GM12878 (cell line): ENCODE measurements at regions not wholly inside any gene's neighbourhood (a gene's known extent, or its start where the extent isn't known, plus 50 kb on each side); places are given as distances from the start of the nearest gene placed in this dataset.

Experiments
- ATAC-seq: fragments of 200-7000 bp; cut with Tn5 transposase; 3 replicates; pipeline ENCODE4 v1.9.1; 2020; ENCODE audit warnings: mild to moderate bottlenecking, moderate library complexity
- BruUV-seq: library from RNA; stranded (reverse); fragments of 400-500 nt; replicated peaks from 2 replicates; lab custom pipeline; 2021; lab: Mats Ljungman, UMichigan
- CTCF ChIA-PET: fragments of 300-600 bp; sonication (Branson Sonifier 250); formaldehyde crosslinking; extraction: SDS; loops from one replicate; lab custom pipeline; 2021; ENCODE audit warnings: inconsistent platforms; lab: Yijun Ruan, JAX
- POLR2A ChIA-PET: fragments of 350-600 bp; formaldehyde crosslinking; extraction: SDS; loops from one replicate; lab custom pipeline; 2021; ENCODE audit warnings: inconsistent platforms; lab: Charles Lee
- RAD21 ChIA-PET: fragments of 300-600 bp; sonication (Branson Sonifier 250); formaldehyde crosslinking; loops from one replicate; lab custom pipeline; 2023; ENCODE audit warnings: antibody characterized with exemption; ENCODE audit not compliant: unreplicated experiment; lab: Charles Lee
- SMC1A ChIA-PET: fragments of 300-600 bp; sonication (Branson Sonifier 250); formaldehyde crosslinking; loops from one replicate; lab custom pipeline; 2023; ENCODE audit not compliant: unreplicated experiment, uncharacterized antibody; lab: Charles Lee
- DNase-seq: peaks from one replicate; pipeline ENCODE4 v3.0.0-alpha.2; 2011; ENCODE audit warnings: low read depth, low spot score
- FAIRE-seq: peaks from 3 replicates; lab custom pipeline; 2011; peaks lifted over from hg19 to GRCh38; lab: Jason Lieb, UNC
- H2AFZ ChIP-seq: 2 replicates; pipeline ENCODE4 v1.6.0; 2011; ENCODE audit warnings: low read depth, low read length, control low read depth; ENCODE audit not compliant: control insufficient read depth
- H3K27ac ChIP-seq: 2 replicates; pipeline ENCODE4 v1.5.1; 2011; ENCODE audit warnings: control low read depth; ENCODE audit not compliant: control insufficient read depth, insufficient read depth
- H3K27me3 ChIP-seq, 2 experiments: replicated peaks in 1 of 2; 2 replicates each; pipeline versions ENCODE4 v1.6.0 to v1.6.1; 2011; ENCODE audit warnings: low read length in 1 of 2; ENCODE audit not compliant: control insufficient read depth in 2 of 2, insufficient read depth in 2 of 2
- H3K36me3 ChIP-seq, 2 experiments: 2 replicates each; pipeline ENCODE4 v1.5.1; 2011; ENCODE audit warnings: low read length in 1 of 2; ENCODE audit not compliant: control insufficient read depth in 2 of 2, insufficient read depth in 2 of 2
- H3K4me1 ChIP-seq: 2 replicates; pipeline ENCODE4 v1.6.1; 2011; ENCODE audit warnings: mild to moderate bottlenecking, low read length, moderate library complexity, mixed read lengths; ENCODE audit not compliant: control insufficient read depth, insufficient read depth
- H3K4me2 ChIP-seq: 2 replicates; pipeline ENCODE4 v1.6.0; 2011; ENCODE audit warnings: control low read depth; ENCODE audit not compliant: control insufficient read depth, insufficient read depth
- H3K4me3 ChIP-seq: fragments of 200-600 bp; sonication (generic); 2 replicates; pipeline ENCODE4 v1.5.1; 2016
- H3K79me2 ChIP-seq: 2 replicates; pipeline ENCODE4 v1.6.0; 2011; ENCODE audit warnings: low read length; ENCODE audit not compliant: control insufficient read depth, insufficient read depth
- H3K9ac ChIP-seq: 2 replicates; pipeline ENCODE4 v1.8.0; 2011; ENCODE audit warnings: low read length, control low read depth, mixed read lengths; ENCODE audit not compliant: control insufficient read depth, insufficient read depth
- H3K9me3 ChIP-seq: replicated peaks from 3 replicates; pipeline ENCODE4 v1.5.1; 2011; ENCODE audit warnings: mild to moderate bottlenecking, low read length; ENCODE audit not compliant: control insufficient read depth, insufficient read depth
- H4K20me1 ChIP-seq: 2 replicates; pipeline ENCODE4 v1.6.0; 2011; ENCODE audit not compliant: control insufficient read depth, insufficient read depth
- BMI1 ChIP-seq: fragments of 450-650 bp; IDR thresholded peaks from 2 replicates; pipeline ENCODE4 v1.6.1; 2016; ENCODE audit warnings: mild to moderate bottlenecking, moderate library complexity, borderline replicate concordance
- GATAD2B ChIP-seq: fragments of 450-650 bp; conservative IDR thresholded peaks from 2 replicates; pipeline ENCODE4 v1.6.1; 2017; ENCODE audit warnings: low read depth, mild to moderate bottlenecking, moderate library complexity
- NFIC ChIP-seq: IDR thresholded peaks from 2 replicates; pipeline ENCODE4 v1.6.1; 2012; ENCODE audit warnings: low read depth, mild to moderate bottlenecking, inconsistent platforms, low read length, moderate library complexity
- SMAD1 ChIP-seq: fragments of 450-650 bp; IDR thresholded peaks from 2 replicates; pipeline ENCODE4 v1.6.1; 2018; ENCODE audit warnings: mild to moderate bottlenecking, low read depth; ENCODE audit not compliant: partially characterized antibody
- USF2 ChIP-seq: IDR thresholded peaks from 2 replicates; pipeline ENCODE4 v1.6.1; 2011; ENCODE audit warnings: low read depth, low read length, improper control_type of control experiment, borderline replicate concordance
- YBX1 ChIP-seq: fragments of 450-650 bp; IDR thresholded peaks from 2 replicates; pipeline ENCODE4 v1.6.1; 2016; ENCODE audit warnings: antibody characterized with exemption
- YY1 ChIP-seq: IDR thresholded peaks from 2 replicates; pipeline ENCODE4 v1.6.1; 2011; ENCODE audit warnings: low read depth, mild to moderate bottlenecking, low read length
- ZBTB4 ChIP-seq: fragments of 450-650 bp; formaldehyde crosslinking; IDR thresholded peaks from 2 replicates; pipeline ENCODE4 v1.4.0; 2022; ENCODE audit warnings: mild to moderate bottlenecking, moderate library complexity
- in situ Hi-C: fragments of 300-500 bp; cut with MboI; formaldehyde crosslinking; loops from 9 replicates; pipeline ENCODE4 v1.14.3; 2018; ENCODE audit warnings: mixed read lengths
- intact Hi-C: fragments of 100-400 bp; cut with micrococcal nuclease; formaldehyde crosslinking; loops from one replicate; pipeline ENCODE4 v1.14.2; 2022; ENCODE audit not compliant: unreplicated experiment
- TF ChIP-seq, protein P1 (sequence below): fragments of 450-650 bp; IDR thresholded peaks from 2 replicates; pipeline ENCODE4 v1.6.1; 2017; ENCODE audit warnings: low read depth, mild to moderate bottlenecking, moderate library complexity

- TF ChIP-seq YBX1 (no peak), YY1 (no peak), USF2 (no peak), SMAD1 (no peak), GATAD2B (no peak)
- TF ChIP-seq, protein P1, sequence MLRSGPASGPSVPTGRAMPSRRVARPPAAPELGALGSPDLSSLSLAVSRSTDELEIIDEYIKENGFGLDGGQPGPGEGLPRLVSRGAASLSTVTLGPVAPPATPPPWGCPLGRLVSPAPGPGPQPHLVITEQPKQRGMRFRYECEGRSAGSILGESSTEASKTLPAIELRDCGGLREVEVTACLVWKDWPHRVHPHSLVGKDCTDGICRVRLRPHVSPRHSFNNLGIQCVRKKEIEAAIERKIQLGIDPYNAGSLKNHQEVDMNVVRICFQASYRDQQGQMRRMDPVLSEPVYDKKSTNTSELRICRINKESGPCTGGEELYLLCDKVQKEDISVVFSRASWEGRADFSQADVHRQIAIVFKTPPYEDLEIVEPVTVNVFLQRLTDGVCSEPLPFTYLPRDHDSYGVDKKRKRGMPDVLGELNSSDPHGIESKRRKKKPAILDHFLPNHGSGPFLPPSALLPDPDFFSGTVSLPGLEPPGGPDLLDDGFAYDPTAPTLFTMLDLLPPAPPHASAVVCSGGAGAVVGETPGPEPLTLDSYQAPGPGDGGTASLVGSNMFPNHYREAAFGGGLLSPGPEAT = no peak
Measured at GRCh38 chr5:155481182-155481581, 467.6 kb downstream of the KIF4B start (continued).

DNA sequence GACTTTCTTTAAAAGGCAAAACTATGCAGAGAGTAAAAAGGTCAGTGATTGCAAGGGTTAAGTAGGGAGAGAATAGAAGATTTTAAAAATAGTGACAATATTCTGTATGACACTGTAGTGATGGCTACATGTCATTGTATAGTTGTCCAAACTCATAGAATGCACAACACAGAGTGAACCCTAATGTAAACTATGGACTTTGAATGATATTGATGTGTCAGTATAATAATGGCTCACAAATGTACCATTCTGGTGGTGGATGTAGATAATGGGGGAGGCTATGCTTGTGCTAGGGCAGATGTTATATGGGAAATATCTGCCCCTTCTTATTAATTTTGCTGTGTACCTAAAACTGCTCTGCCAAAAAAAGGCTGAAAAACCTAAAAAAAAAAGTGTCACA lies 468.9 kb downstream of the KIF4B start:
- H4K20me1 ChIP-seq = no peaks in the 10 kb centered on the region
- SMC1A ChIA-PET = interaction anchor here (0.8 to 1.0 kb wide), 2 partner anchors 9 to 11 kb away, joined by 3 to 4 read pairs; no protein-coding TSS in a partner anchor
- POLR2A ChIA-PET = no interaction called here
- CTCF ChIA-PET = interaction anchor here (0.6 kb wide), 1 partner anchor 9 kb away, joined by 3 read pairs; no protein-coding TSS in a partner anchor
- no peaks in the 10 kb centered on the region for H3K9me3 ChIP-seq
- ATAC-seq (no peak), DNase-seq (no peak)
- H3K79me2 ChIP-seq = no peaks in the 10 kb centered on the region
- in situ Hi-C loops = no loop called here
- H3K9ac ChIP-seq = no peak overlapping the region
- no peak overlapping the region for H2AFZ ChIP-seq
- no peak overlapping the region for H3K4me2 ChIP-seq
- TF ChIP-seq BMI1 (no peak), ZBTB4 (CRISPR knock-in tag) (no peak), NFIC (no peak)
- TF ChIP-seq, all 136 proteins: peak for 0
- BruUV-seq = no TSS peak
- Histone ChIP-seq H3K27ac (no peak overlapping the region), H3K27me3 (no peaks in the 10 kb centered on the region), H3K4me3 (no peak overlapping the region), H3K4me1 (no peaks in the 10 kb centered on the region), H3K36me3 (no peaks in the 10 kb centered on the region)
- RAD21 ChIA-PET = no interaction called here
- no peak for FAIRE-seq
- intact Hi-C loops = no loop called here
